Mesothelial cell of epicardium (in vitro differentiated cells): ENCODE measurements at regions not wholly inside any gene's neighbourhood (a gene's known extent, or its start where the extent isn't known, plus 50 kb on each side); places are given as distances from the start of the nearest gene placed in this dataset.

Experiments used
- DNase-seq, 2 experiments: peaks; one replicate each; pipeline ENCODE4 v3.0.0; 2021; ENCODE audit warnings: low spot score in 2 of 2; ENCODE audit not compliant: unreplicated experiment in 2 of 2
- H3K27ac Mint-ChIP-seq: 2 replicates; pipeline ENCODE4 v1.8.0; 2021; ENCODE audit warnings: mixed read lengths
- H3K27me3 Mint-ChIP-seq: 2 replicates; pipeline ENCODE4 v1.8.0; 2021; ENCODE audit warnings: low read depth, mixed read lengths
- H3K36me3 Mint-ChIP-seq: 2 replicates; pipeline ENCODE4 v1.8.0; 2021; ENCODE audit warnings: mixed read lengths
- H3K4me1 Mint-ChIP-seq: 2 replicates; pipeline ENCODE4 v1.8.0; 2021; ENCODE audit warnings: mixed read lengths
- H3K4me3 Mint-ChIP-seq: 2 replicates; pipeline ENCODE4 v1.8.0; 2021; ENCODE audit warnings: mild to moderate bottlenecking, moderate library complexity, mixed read lengths
- H3K9me3 Mint-ChIP-seq: 2 replicates; pipeline ENCODE4 v1.8.0; 2021; ENCODE audit warnings: mixed read lengths
- CTCF ChIP-seq: fragments of 200-600 bp; sonication (generic); IDR thresholded peaks from one replicate; pipeline ENCODE4 v1.5.0; 2021; ENCODE audit warnings: antibody characterized with exemption; ENCODE audit not compliant: unreplicated experiment

GRCh38 chr20:60437418-60437817 lies 479.2 kb downstream of the CDH26 start:
- H3K4me3 Mint-ChIP-seq: no peak overlapping the region
- peaks cover 18% of the 10 kb centered on the region for H3K9me3 Mint-ChIP-seq
- no peak for DNase-seq
- H3K27me3 Mint-ChIP-seq: peaks cover 3% of the 10 kb centered on the region
- H3K36me3 Mint-ChIP-seq: no peaks in the 10 kb centered on the region
- no peak for TF ChIP-seq CTCF
- H3K4me1 Mint-ChIP-seq: no peaks in the 10 kb centered on the region
- no peak overlapping the region for H3K27ac Mint-ChIP-seq

- peaks cover 3% of the 10 kb centered on the region for H3K27me3 Mint-ChIP-seq
- no peak overlapping the region for H3K27ac Mint-ChIP-seq
- H3K36me3 Mint-ChIP-seq: no peaks in the 10 kb centered on the region
- H3K9me3 Mint-ChIP-seq: peaks cover 8% of the 10 kb centered on the region
- no peak for TF ChIP-seq CTCF
- no peaks in the 10 kb centered on the region for H3K4me1 Mint-ChIP-seq
- no peak overlapping the region for H3K4me3 Mint-ChIP-seq
- no peak for DNase-seq
Measured at GRCh38 chr20:60446267-60447111, 488.3 kb downstream of the CDH26 start.

- Mint-ChIP-seq H3K4me1 (no peaks in the 10 kb centered on the region), H3K27ac (no peak overlapping the region), H3K9me3 (peaks cover under 1% of the 10 kb centered on the region), H3K4me3 (no peak overlapping the region), H3K27me3 (peaks cover 3% of the 10 kb centered on the region), H3K36me3 (no peaks in the 10 kb centered on the region)
- TF ChIP-seq CTCF: no peak
- DNase-seq: no peak
Measured at GRCh38 chr20:60447703-60448102, 489.5 kb downstream of the CDH26 start.

- Mint-ChIP-seq H3K27me3 (peaks cover 1% of the 10 kb centered on the region), H3K27ac (no peak overlapping the region), H3K36me3 (no peaks in the 10 kb centered on the region), H3K4me3 (no peak overlapping the region), H3K4me1 (no peaks in the 10 kb centered on the region), H3K9me3 (no peaks in the 10 kb centered on the region)
- no peak for DNase-seq
- TF ChIP-seq CTCF: no peak
Measured at GRCh38 chr20:60453388-60454246, 495.4 kb downstream of the CDH26 start.

GRCh38 chr20:60454491-60454890 lies 496.3 kb downstream of the CDH26 start:
- Mint-ChIP-seq H3K27me3 (peaks cover 1% of the 10 kb centered on the region), H3K27ac (no peak overlapping the region), H3K9me3 (no peaks in the 10 kb centered on the region)

More at GRCh38 chr20:60454491-60454890, 496.3 kb downstream of the CDH26 start:
- H3K4me1 Mint-ChIP-seq: no peaks in the 10 kb centered on the region
- no peaks in the 10 kb centered on the region for H3K36me3 Mint-ChIP-seq
- no peak for TF ChIP-seq CTCF
- H3K4me3 Mint-ChIP-seq: no peak overlapping the region
- no peak for DNase-seq
